Pancreas (tissue), 10 donors: ENCODE measurements at regions not wholly inside any gene's neighbourhood (a gene's known extent, or its start where the extent isn't known, plus 50 kb on each side); places are given as distances from the start of the nearest gene placed in this dataset.

Source experiments
- ATAC-seq, 4 donors: fragments of 200-7000 bp; cut with Tn5 transposase; one replicate each; pipeline versions ENCODE4 v1.8.0 to v1.9.1; 2020; ENCODE audit warnings: mild to moderate bottlenecking in 4 of 4, moderate library complexity in 4 of 4
- DNase-seq, 6 donors: peaks; one replicate each; pipeline ENCODE4 v3.0.0-alpha.2; 2020
- FAIRE-seq: peaks from 2 replicates; lab custom pipeline; 2012; peaks lifted over from hg19 to GRCh38; lab: Jason Lieb, UNC
- H3K27ac ChIP-seq, 4 donors: fragments of 200-600 bp; sonication (generic); 1 replicate in 3 of 4; 2 replicates in 1 of 4; pipeline versions ENCODE4 v1.5.0 to v1.8.0; 2020
- H3K27me3 ChIP-seq, 4 donors: fragments of 200-600 bp; one replicate each; pipeline ENCODE4 v1.8.0; 2021
- H3K36me3 ChIP-seq, 3 donors: fragments of 200-600 bp; sonication (generic) in 1 of 3; one replicate each; pipeline versions ENCODE4 v1.5.0 to v1.8.0; 2020 to 2021
- H3K4me1 ChIP-seq, 3 donors: fragments of 200-600 bp; one replicate each; pipeline ENCODE4 v1.8.0; 2021
- H3K4me3 ChIP-seq, 4 donors: fragments of 200-600 bp; sonication (generic) in 2 of 4; one replicate each; pipeline versions ENCODE4 v1.5.0 to v1.8.0; 2020 to 2021
- H3K9me3 ChIP-seq, 4 donors: fragments of 200-600 bp; one replicate each; pipeline ENCODE4 v1.8.0; 2021
- WGBS, 2 donors: extraction: QIAGEN DNeasy Blood & Tissue Kit; methylation state at CpG; one replicate each; pipeline ENCODE4 v1.1.7; 2013; 5-methylcytosine and 5-hydroxymethylcytosine counted together
- intact Hi-C, 3 donors: fragments of 100-400 bp; cut with DNase I; formaldehyde crosslinking; loops; one replicate each; pipeline versions ENCODE4 v1.11.1 to v1.14.2; 2022
- TF ChIP-seq, protein P1 (sequence below), 4 donors: fragments of 200-600 bp; sonication (generic) in 3 of 4; IDR thresholded peaks; one replicate each; pipeline versions ENCODE4 v1.5.0 to v1.8.0; 2021; ENCODE audit warnings: antibody characterized with exemption in 4 of 4
- donor health status: healthy with polysubstance abuse.
- donor health status: DM: no; HTN: no; CAD: no; lungs with moderate emphysema.
- donor health status: DM: no; HTN: no; CAD: no.
- donor health status: control.
- donor health status: control.
- donor health status: Bipolar disorder and iron deficiency.
- donor health status: DM: yes; HTN: yes; CAD: no.
- donor health status: DM: no; HTN: no; CAD: no.
- donor health status: DM: no; HTN: no; CAD: no.
- donor health status: DM: yes; HTN: yes; CAD: no.

- 50 to 56% methylated on average over 5 of the region's 5 CpGs for WGBS, 2 donors
- DNase-seq (no peak), FAIRE-seq (no peak), ATAC-seq (no peak)
- Histone ChIP-seq H3K9me3 (no peaks in the 10 kb centered on the region), H3K36me3 (no peaks in the 10 kb centered on the region), H3K27me3 (no peaks in the 10 kb centered on the region), H3K4me3 (no peak overlapping the region), H3K4me1 (no peaks in the 10 kb centered on the region), H3K27ac (no peak overlapping the region)
- TF ChIP-seq, protein P1, sequence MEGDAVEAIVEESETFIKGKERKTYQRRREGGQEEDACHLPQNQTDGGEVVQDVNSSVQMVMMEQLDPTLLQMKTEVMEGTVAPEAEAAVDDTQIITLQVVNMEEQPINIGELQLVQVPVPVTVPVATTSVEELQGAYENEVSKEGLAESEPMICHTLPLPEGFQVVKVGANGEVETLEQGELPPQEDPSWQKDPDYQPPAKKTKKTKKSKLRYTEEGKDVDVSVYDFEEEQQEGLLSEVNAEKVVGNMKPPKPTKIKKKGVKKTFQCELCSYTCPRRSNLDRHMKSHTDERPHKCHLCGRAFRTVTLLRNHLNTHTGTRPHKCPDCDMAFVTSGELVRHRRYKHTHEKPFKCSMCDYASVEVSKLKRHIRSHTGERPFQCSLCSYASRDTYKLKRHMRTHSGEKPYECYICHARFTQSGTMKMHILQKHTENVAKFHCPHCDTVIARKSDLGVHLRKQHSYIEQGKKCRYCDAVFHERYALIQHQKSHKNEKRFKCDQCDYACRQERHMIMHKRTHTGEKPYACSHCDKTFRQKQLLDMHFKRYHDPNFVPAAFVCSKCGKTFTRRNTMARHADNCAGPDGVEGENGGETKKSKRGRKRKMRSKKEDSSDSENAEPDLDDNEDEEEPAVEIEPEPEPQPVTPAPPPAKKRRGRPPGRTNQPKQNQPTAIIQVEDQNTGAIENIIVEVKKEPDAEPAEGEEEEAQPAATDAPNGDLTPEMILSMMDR (IDR thresholded peaks at IDR 0.05) = no peak
- intact Hi-C loops = no loop called here
These were observed 358.3 kb upstream of the PRKCQ start for GRCh38 chr10:6938384-6938783.

DNA sequence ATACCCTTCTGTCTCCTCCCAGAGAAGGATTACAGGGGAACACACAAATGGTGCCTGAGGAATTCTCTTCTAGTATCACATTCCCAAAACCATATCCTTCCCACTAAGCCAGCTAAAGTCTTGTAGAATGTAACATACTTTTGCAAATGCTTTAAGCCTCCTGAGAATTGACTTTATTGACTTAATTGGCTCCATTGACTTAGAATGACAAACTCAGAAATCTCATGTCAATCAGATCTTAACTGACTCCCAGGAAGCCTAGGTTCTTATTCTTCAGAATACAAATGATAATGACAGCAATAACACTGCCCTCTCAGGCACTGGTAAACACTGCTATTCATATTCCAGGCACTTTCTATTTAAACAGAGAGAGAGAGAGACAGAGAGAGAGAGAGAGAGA, 356.9 kb upstream of the PRKCQ start:
- H3K36me3 ChIP-seq = no peaks in the 10 kb centered on the region
- H3K4me3 ChIP-seq = no peak overlapping the region
- H3K27me3 ChIP-seq = no peaks in the 10 kb centered on the region
- intact Hi-C loops = no loop called here
- H3K27ac ChIP-seq = no peak overlapping the region
- FAIRE-seq (no peak), DNase-seq (no peak), ATAC-seq (no peak)
- no peaks in the 10 kb centered on the region for H3K9me3 ChIP-seq
- TF ChIP-seq, protein P1 (IDR thresholded peaks at IDR 0.05) = no peak
- no peaks in the 10 kb centered on the region for H3K4me1 ChIP-seq

- ATAC-seq = no peak
- no peaks in the 10 kb centered on the region for H3K36me3 ChIP-seq
- intact Hi-C loops = no loop called here
- H3K9me3 ChIP-seq = no peaks in the 10 kb centered on the region
- H3K4me1 ChIP-seq = peaks cover 0 to 6% (median 1%) of the 10 kb centered on the region in 3 donors
- no peak overlapping the region for H3K27ac ChIP-seq
- no peak overlapping the region for H3K4me3 ChIP-seq
- 56 to 60% methylated on average over 9 of the region's 9 CpGs for WGBS, 2 donors
- DNase-seq = no peak
- FAIRE-seq = no peak
- no peaks in the 10 kb centered on the region for H3K27me3 ChIP-seq
- TF ChIP-seq, protein P1 (IDR thresholded peaks at IDR 0.05) = no peak
These were observed 349.2 kb upstream of the PRKCQ start for GRCh38 chr10:6929148-6929830.

GRCh38 chr10:6928586-6928985, 348.5 kb upstream of the PRKCQ start:
- FAIRE-seq (no peak), ATAC-seq (no peak), DNase-seq (no peak)
- Histone ChIP-seq H3K9me3 (no peaks in the 10 kb centered on the region), H3K36me3 (no peaks in the 10 kb centered on the region), H3K27ac (no peak overlapping the region), H3K27me3 (no peaks in the 10 kb centered on the region), H3K4me1 (peaks cover 0 to 11% (median 8%) of the 10 kb centered on the region in 3 donors), H3K4me3 (no peak overlapping the region)
- WGBS, 2 donors = 62 to 71% methylated on average over 5 of the region's 5 CpGs
- intact Hi-C loops = no loop called here
- TF ChIP-seq, protein P1 (IDR thresholded peaks at IDR 0.05) = no peak

DNA sequence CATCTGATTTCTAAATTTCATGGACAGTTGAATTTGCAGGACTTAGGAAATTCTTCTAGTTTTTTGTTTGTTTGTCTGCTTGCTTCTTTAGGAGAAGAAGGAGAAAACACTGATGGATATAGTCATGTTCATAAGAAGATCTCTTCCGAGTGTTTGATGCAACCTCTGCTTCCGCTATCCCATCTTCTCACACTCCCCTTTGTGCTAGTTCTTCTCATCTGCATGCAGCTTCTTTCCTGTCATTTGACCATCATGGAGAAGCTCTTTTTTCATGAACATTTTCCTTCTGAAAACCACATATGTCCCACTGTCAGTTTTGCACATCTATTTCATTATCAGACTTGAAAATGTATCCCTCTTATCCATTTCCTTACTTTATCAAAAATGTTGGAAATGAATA, 346.9 kb upstream of the PRKCQ start:
- intact Hi-C loops = no loop called here
- peaks cover 0 to 11% (median 8%) of the 10 kb centered on the region in 3 donors for H3K4me1 ChIP-seq
- no peaks in the 10 kb centered on the region for H3K9me3 ChIP-seq
- DNase-seq (no peak), FAIRE-seq (no peak), ATAC-seq (peak in 1 of 4 donors; percentile 43)
- H3K27ac ChIP-seq = peak overlapping the region in 1 of 4 donors; percentile 12
- WGBS, 2 donors = 68 to 86% methylated on average over 2 of the region's 2 CpGs
- no peaks in the 10 kb centered on the region for H3K27me3 ChIP-seq
- H3K4me3 ChIP-seq = no peak overlapping the region
- TF ChIP-seq, protein P1 (IDR thresholded peaks at IDR 0.05) = no peak
- no peaks in the 10 kb centered on the region for H3K36me3 ChIP-seq
